ENCODE measurements at regions not wholly inside any gene's neighbourhood (a gene's known extent, or its start where the extent isn't known, plus 50 kb on each side); places are given as distances from the start of the nearest gene placed in this dataset.

DNA sequence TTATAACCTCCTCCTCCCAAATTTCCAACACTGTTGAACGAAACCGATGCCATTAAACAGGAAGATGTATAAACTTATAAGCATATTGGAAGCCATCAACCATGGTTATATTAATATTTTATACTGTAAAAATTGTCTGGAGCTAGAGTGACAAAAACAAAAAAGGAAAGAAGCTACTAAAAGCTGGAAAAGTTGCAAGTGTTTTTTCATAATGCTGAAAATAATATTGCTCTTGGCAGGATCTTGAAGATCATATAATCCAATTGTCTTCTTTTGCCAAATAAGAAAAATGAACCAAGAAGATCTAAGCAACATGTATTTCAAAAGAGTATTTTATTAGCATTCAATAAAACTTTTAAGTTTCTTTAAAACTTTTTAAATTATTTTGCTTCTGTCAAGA, 268.9 kb upstream of the HSF2 start (continued):
- TF ChIP-seq PAXIP1 (CRISPR knock-in tag; conservative IDR thresholded peaks at IDR 0.05) = no peak
- TF ChIP-seq FOSL1 (CRISPR knock-in tag; IDR thresholded peaks at IDR 0.05; ENCODE audit: borderline replicate concordance) = no peak
- no peak for TF ChIP-seq ATM (IDR thresholded peaks at IDR 0.05; ENCODE audit: borderline replicate concordance)
- TF ChIP-seq, protein P1, sequence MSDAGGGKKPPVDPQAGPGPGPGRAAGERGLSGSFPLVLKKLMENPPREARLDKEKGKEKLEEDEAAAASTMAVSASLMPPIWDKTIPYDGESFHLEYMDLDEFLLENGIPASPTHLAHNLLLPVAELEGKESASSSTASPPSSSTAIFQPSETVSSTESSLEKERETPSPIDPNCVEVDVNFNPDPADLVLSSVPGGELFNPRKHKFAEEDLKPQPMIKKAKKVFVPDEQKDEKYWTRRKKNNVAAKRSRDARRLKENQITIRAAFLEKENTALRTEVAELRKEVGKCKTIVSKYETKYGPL (CRISPR knock-in tag; IDR thresholded peaks at IDR 0.05) = no peak
- no peak for TF ChIP-seq ZNF839 (CRISPR knock-in tag; IDR thresholded peaks at IDR 0.05; ENCODE audit: borderline replicate concordance)

DNA sequence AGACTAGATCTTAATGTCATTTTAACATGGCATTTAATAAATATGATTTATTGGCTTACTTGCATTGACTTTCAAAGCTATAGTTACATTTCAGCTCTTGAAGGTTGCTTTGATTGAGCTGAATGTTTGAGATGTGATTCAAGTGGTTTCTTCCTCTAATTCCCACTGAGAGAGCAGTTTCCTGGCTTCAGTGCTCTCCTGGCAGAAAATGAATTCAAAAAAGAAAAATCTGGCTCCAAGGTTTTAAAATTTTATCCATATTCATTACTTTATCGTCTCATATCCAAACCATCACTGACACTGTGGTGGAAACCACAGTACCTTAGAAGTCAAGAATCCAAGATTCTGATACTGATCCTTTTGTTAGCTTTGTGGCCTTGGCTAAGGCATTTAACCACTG, 263.1 kb upstream of the HSF2 start:
- H4K20me1 ChIP-seq (ENCODE audit: insufficient read depth, low read length) = no peaks in the 10 kb centered on the region
- POLR2A ChIA-PET = no interaction called here
- no peak for DNase-seq (ENCODE audit: low spot score)
- BruUV-seq (replicated peaks) = no TSS peak
- in situ Hi-C loops (cut with HindIII; ENCODE audit: extremely low pct_ligation_motif_present, low pct_unique_long_range_greater_than_20kb) (no loop called here), intact Hi-C loops (cut with micrococcal nuclease; ENCODE audit: unreplicated experiment) (no loop called here)
- no peak overlapping the region for H3K4me2 ChIP-seq (ENCODE audit: low read depth, low read length)
- H3K36me3 ChIP-seq (replicated peaks in 1 of 2; ENCODE audit: control insufficient read depth in 1 of 2, insufficient read depth in 2 of 2, low read length in 2 of 2) = no peaks in the 10 kb centered on the region
- CTCF ChIA-PET (ENCODE audit: low intra/inter-chr PET ratio, low total read pairs) = no interaction called here
- WGBS (ENCODE audit: low lambda C conversion rate) = 3% methylated on average over 1 of the region's 1 CpG
- H3K4me1 ChIP-seq (ENCODE audit: insufficient read depth, low read length) = no peaks in the 10 kb centered on the region
- H3K27ac ChIP-seq (ENCODE audit: extremely low read length, insufficient read depth, low read length) = no peak overlapping the region
- H3K9me3 ChIP-seq (ENCODE audit: low read length) = no peaks in the 10 kb centered on the region
- no peak overlapping the region for H2AFZ ChIP-seq (ENCODE audit: low read length)
- no peak overlapping the region for H3K9ac ChIP-seq (ENCODE audit: insufficient read depth, low read depth, low read length)
- no peak overlapping the region for H3K4me3 ChIP-seq (replicated peaks in 1 of 3; ENCODE audit: insufficient read depth in 1 of 3, low read depth in 2 of 3, low read length in 3 of 3)
- no peak for ATAC-seq
- no peaks in the 10 kb centered on the region for H3K79me2 ChIP-seq (ENCODE audit: insufficient read depth, low read length)
- no peak for FAIRE-seq
- no peaks in the 10 kb centered on the region; a peak in 1 of 5 replicates for H3K27me3 ChIP-seq (ENCODE audit: control insufficient read depth in 1 of 2, insufficient read depth in 2 of 2, low read length in 2 of 2)
- no peak for TF ChIP-seq ZNF44 (CRISPR knock-in tag; IDR thresholded peaks at IDR 0.05)
- TF ChIP-seq GATAD1 (CRISPR knock-in tag; IDR thresholded peaks at IDR 0.05) = no peak
- TF ChIP-seq BRF2 (CRISPR knock-in tag; IDR thresholded peaks at IDR 0.05) = no peak
- TF ChIP-seq GMEB1 (CRISPR knock-in tag; IDR thresholded peaks at IDR 0.05; ENCODE audit: borderline replicate concordance) = no peak
- TF ChIP-seq CENPX (CRISPR knock-in tag; IDR thresholded peaks at IDR 0.05) = no peak
- no peak for TF ChIP-seq ZNF891 (CRISPR knock-in tag; IDR thresholded peaks at IDR 0.05)
- TF ChIP-seq, protein P2, sequence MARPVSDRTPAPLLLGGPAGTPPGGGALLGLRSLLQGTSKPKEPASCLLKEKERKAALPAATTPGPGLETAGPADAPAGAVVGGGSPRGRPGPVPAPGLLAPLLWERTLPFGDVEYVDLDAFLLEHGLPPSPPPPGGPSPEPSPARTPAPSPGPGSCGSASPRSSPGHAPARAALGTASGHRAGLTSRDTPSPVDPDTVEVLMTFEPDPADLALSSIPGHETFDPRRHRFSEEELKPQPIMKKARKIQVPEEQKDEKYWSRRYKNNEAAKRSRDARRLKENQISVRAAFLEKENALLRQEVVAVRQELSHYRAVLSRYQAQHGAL (CRISPR knock-in tag; IDR thresholded peaks at IDR 0.05; ENCODE audit: not compliant biosample characterization) = no peak
- no peak for TF ChIP-seq ZNF614 (CRISPR knock-in tag; IDR thresholded peaks at IDR 0.05; ENCODE audit: borderline replicate concordance)
- no peak for TF ChIP-seq ZNF446 (CRISPR knock-in tag; IDR thresholded peaks at IDR 0.05)
- TF ChIP-seq TBP (CRISPR knock-in tag; IDR thresholded peaks at IDR 0.05) = no peak
- TF ChIP-seq TSC22D2 (CRISPR knock-in tag; IDR thresholded peaks at IDR 0.05; ENCODE audit: borderline replicate concordance) = no peak
- TF ChIP-seq KDM3A (CRISPR knock-in tag; IDR thresholded peaks at IDR 0.05; ENCODE audit: low read depth) = no peak
- TF ChIP-seq NFKBIZ (CRISPR knock-in tag; IDR thresholded peaks at IDR 0.05) = no peak
